NCI-H128 (cell line): ENCODE measurements at regions not wholly inside any gene's neighbourhood (a gene's known extent, or its start where the extent isn't known, plus 50 kb on each side); places are given as distances from the start of the nearest gene placed in this dataset.
"Not testable (repeated sequence)": the region's sequence is repeated elsewhere in the genome, so short reads cannot be mapped to it uniquely, and the experiment has no call there.

Source experiments
- DNase-seq: peaks from one replicate; lab custom pipeline; 2025; ENCODE audit not compliant: unreplicated experiment; lab: John Stamatoyannopoulos, UW

DNA sequence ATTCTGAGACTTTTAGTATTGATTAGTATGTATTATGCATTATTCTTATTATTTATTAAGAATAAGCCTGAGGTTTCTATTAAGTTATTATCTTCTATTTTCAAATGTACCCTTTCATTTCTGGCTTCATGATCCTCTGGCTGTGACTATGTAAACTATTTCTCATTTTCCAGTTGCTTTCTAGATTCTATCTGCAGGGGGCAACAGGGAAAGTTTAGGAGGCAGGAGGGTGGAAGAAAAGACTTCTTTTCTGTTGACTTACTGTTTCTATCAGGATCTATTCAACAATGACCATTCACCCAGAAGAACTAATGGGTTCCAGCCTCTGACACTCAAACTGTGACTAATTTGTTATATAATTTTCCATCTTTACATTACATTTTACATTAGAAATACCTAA is 653.4 kb upstream of the FSHR start:
- no peak for DNase-seq

DNA sequence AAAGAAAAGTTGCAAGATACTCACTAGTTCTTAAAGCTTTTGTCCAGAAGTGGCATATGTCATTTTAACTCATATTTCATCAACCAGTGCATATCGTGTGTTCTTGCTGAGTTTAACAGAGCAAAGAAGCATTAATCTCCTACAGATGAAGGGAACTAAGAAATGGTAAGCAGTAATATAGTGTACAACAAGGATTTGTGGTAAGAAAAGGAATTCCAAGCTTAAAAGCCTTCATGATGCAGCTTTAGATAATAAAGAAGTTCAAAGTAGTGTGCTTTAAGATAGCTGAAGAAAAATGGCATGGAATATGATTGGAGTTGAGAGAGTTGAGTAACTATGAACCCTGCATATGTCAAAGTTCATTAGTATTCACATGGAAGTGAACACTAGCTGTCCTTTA is 649.8 kb upstream of the FSHR start:
- no peak for DNase-seq

DNA sequence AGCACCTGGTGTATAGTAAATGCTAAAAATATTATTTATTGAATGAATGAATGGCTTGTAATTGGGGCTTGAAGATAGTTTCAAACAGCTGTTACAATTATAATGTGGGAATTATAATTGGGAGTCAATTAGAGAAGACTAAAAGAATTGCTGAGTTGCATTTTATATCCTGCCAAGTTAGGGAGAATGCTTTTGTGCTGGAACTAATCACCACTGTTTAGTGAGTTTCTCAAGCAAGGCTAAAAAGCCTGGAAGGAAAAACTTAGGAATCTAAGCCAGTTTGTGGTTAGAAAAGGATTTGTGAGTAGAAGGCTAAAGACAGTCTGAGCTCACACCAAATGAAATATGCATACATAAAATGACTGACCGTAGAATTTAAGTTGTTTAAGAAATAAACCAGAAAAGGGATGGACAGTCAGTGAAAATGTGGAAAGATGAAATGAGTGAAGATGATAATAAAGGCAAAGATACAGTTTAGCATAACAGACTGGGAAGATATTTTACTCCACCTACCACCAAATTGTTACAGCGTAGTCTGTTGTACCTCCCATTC is 647.7 kb upstream of the FSHR start:
- no peak for DNase-seq

DNA sequence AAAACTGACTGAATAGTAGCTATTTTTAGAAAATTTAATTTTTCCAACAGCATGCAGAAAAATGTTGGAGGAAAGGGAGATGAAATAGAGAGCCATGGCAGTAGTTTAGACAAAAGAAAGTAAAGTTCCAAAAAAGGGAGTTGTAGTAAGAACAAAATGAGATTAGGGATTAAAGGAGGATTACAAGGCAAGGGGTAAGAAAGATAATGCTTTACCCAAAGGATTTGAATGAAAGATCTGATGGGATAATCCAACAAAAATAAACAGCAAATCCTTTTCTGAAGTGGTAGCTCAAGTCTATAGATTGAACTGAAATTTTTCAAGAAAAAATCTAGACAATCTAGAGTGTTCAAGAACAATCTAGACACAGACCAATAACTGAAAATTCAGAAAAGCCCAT is 644.3 kb upstream of the FSHR start:
- no peak for DNase-seq

DNA sequence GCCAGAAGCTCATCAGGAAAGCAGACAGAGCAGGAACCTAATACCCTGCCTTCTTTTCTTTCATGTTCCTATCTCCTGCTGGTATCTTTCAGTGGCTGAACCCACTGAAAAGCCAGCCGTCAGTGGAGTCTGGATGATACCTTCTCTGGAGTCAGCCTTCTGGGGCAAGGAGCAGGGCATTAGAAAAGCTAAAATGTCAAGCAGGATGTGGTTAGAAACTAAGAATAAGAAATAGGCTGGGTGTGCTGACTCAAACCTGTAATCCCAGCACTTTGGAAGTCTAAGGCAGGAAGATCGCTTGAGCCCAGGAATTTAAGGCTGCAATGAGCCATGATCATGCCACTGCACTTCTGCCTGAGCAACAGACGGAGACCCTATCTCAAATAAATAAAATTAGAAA is 642.0 kb upstream of the FSHR start:
- DNase-seq, result no peak

DNA sequence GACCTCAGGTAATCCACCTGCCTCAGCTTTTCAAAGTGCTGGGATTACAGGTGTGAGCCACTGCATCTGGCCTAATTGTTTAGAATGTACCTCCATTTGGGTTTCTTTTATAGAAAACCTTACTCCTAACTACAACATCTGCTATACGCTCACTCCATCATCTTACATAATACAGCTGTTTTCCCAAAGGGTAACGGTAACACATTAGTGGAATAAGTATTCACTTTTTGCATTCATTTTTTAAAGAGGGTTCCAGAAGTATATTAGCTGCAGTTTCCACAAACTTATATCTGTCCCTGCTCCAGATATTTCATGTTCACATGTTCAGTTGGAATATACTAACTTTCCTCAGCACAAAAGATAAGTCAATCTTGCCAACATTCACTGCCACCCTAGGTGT is 640.1 kb upstream of the FSHR start:
- DNase-seq, result no peak

DNA sequence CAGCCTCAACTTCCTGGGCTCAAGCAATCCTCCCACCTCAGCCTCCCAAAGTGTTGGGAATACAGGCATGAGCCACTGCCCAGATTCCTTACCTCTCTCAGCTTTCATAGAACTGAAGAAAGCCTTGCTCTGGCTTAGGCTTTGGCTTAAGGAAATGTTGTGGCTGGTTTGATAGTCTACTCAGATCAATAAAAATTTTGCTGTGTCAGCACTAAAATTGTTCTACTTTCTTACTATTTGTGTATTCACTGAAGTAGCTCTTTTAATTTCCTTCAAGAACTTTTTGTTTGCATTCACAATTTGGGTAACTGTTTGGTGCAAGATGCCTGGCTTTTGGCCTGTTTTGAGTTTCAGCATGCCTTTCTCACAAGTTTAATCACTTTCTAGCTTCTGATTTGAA is 634.0 kb upstream of the FSHR start:
- DNase-seq, result no peak

DNA sequence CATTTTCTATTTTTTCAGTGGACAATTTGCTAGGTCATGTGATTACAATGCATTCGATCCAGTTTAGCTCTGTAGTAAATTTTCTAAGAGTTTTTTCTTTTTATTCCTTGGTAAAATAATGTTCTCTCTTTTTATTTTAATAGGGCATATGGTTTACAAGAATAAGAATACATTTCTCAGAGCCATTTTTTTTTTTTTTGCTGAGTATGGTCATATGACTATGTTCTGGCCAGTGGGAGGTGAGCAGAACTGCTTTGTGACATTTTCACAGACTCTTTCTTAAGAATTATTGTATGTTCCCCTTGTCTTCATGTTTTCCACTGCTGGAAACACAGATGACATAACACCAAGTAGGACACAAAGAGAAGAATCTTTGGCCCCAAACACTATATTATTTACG is 626.6 kb upstream of the FSHR start:
- DNase-seq, result no peak

DNA sequence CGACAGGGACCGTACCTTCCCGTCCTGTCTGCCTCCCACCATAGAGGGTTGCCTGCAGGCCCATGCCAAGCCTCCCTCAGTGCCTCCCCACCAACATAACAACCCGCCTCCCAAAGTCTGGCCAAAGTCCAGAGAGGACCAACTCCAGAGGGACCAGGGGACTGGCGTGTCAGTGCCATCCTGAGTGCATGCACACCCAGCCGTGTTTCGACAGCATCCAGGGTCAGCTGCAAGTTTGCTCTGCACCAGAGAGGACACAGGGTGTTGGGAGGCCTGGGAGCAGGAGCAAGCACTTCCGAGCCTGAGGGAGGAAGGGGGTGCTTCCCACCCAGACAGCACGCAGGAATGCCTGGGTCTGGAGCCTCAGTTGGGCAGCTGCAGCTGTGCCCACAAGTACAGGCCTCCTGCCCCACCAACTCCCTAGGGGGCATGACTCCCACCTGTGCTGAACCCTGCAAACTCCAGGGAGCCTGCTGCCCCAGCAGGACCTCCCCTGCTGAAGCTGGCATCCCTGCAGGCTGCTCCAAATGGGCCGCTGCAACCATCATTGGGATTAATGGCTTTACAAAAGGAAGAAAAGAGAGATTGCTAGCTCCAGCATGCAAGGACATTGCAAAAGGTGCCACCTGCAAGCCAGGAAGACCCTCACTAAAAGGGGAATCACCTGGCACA is 618.1 kb upstream of the FSHR start:
- no peak for DNase-seq

DNA sequence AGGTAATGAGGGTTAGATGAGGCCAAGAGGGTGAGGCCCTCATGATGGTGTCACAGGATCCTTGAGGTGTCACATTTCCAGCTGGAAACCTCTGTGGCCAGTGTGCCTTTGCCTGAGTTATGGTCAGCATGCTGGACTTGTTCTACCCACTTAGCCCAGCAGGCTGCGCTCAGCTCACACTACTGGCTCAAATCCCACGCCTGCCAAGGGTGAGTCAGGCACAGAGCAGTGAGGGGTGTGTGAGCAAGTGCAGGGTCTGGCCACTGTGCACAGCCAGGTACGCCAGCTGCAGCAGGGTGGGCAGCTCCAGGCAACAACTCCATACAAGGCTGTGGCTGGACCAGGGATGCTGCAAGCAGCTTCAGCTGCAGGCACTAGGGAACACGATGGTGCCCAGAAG is 616.6 kb upstream of the FSHR start:
- DNase-seq, result no peak

DNA sequence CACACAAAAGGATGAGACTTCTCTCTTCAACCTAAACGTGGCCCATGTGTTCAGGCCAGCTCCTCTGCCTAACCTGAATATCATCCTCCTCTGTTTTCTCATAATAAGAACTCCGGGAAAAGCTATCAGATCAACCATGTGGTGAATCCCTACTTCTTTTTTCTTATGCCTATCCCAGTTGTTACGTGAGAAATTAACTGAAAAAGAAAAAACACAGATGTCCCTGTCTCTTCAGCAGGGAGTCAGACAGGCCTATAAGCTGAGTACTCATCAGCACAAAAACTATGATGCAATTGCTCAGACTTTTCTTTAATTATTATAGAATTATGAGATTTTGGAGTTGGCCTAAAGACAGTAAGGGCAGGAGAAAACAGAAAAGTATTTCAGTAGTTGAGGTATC is 613.0 kb upstream of the FSHR start:
- DNase-seq, result no peak

DNA sequence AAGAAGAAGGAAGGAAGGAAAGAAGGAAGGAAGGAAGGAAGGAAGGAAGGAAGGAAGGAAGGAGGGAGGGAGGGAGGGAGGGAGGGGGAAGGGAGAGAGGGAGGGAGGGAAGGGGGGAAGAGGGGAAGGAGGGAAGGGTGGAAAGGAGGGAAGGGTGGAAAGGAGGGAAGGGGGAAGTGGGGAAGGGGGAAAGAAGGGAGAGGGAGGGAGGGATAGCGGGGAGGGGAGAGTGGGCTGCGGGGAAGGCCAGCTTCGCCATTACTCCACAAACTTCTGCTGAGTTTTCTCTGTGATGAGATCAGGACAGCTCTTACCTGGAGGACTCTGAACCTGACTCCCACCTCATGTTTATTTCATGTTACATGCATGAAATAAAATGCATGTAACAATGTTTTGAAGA is 601.5 kb upstream of the FSHR start:
- no peak for DNase-seq

DNA sequence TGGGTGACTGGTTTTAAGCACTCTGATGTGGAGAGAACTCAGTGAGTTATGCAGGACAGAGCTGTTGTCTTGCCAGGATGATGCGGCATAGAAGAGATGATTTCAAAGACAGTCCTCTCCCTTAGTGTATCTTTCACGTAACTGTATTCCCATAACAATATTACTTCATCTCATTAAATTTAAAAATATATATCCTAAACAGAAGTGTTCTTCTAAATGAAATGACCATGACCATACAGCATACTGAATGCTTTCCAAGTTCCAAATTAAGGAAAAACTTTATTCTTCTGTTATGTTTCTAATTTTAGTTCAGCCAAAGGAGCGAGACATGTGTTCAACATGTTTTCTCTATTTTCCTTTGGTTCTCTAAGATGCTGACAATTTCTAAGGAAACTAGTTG is 600.1 kb upstream of the FSHR start:
- no peak for DNase-seq

DNA sequence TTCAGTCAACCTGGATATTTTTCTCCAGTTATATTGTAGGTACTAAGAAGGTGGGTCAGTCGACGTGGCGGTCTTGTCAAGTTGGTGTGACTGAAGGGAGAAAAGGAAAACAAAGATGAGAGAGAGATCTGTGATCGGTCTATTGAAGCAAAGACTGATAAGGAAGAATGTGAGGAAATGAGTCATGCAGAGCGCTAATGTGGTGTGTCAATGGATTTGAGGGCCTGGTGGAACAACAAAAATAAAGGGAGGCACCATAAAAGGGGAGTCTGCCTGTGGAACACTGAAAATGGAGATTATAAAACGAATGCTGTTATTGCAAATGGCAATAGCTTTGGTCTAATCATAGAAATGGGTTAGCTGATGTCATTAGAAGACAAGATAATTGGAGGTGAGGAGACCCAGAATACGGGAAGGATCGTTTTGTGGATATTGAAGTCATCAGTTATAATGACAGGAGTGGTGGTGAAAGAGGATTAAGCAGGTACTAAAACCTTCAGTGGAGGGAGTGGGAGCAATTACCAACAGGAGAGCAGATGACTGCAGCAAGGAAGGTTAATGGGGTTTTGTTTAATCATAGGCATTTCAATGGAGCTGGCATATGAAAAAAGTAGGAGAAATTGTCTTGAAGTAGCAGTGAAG is 599.1 kb upstream of the FSHR start:
- DNase-seq, result no peak

DNA sequence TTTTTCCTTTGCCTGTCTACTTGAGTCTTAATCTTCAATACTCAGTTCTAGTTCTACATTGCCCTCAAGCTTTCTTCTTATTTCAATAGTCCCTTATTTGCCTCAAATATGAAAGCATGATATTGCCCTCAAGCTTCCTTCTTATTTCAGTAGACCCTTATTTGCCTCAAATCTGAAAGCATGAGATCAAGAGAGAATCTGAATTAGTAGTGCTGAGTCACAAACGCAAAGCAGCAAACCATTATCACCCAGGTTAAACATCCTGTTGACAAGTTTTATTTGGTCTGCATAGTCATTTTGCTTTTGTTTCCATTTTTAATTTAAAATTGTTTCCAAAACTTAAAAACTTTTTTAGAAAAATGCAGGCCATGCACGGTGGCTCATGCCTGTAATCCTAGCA is 583.3 kb upstream of the FSHR start:
- DNase-seq, result no peak

DNA sequence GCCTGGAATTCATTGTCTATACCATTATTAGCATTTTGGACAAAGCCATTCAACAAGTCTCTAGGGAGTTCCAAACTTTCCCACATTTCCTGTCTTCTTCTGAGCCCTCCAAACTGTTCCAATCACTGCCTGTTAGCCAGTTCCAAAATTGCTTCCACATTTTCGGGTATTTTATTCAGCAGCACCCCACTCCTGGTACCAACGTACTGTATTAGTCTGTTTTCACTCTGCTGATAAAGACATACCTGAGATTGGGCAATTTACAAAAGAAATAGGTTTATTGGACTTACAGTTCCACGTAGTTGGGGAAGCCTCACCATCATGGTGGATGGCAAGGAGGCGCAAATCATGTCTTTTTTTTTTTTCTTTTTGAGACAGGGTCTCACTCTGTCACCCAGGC is 578.6 kb upstream of the FSHR start:
- DNase-seq, result not testable (repeated sequence)

DNA sequence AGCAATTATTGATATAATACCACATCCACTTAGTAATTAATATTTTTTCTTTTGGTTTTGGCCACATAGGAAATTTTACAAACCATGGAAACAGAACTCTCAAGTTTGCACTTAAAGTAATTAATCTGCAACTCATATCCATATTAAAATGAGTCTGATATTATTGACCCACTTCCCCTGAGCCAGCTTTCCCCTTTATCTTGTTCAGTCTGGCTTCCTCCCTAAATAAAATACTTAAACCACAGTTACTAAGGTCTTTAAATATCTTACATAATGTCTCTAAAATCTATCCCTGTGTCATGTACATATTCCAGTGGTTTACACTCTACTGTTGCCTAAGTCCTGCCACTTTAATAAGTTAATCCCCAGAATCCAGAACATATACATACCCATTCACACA is 564.9 kb upstream of the FSHR start:
- no peak for DNase-seq

DNA sequence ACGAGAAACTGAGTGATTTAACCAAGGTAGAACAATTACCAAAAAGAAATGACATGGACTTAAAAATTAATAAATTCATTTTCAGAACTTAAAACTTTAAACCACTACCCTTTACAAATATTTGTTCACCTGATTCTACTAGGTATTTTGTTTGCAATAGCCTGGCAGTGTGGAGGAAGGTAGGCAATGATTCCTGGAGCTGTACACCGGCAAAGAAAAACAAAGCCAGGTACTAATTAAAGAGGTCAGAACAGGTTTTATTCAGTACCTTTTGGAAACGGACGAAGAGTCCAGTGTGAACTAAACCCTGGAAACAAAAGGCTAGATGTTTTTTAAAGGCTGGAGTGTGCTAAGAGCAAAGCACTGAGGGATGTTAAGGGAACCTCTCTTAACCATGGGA is 561.3 kb upstream of the FSHR start:
- no peak for DNase-seq

DNA sequence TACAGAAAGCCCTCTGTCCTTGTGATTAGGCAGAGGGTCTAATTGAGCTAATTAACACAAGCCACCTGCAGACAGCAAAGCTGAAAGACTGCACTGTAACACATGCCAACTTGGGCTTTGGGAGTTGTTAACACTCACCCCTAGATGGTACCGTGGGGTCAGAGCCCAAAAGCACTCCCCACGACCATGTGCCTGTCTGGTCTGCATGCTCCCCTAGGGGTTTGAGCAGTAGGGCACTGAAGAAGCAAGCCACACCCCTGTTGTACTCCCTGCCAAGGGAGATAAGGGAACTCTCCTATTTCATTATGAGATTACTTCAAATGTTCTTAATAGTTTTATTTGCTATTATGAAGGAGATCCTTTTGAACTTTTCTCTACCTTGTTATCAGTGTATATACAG is 560.1 kb upstream of the FSHR start:
- DNase-seq, result no peak

DNA sequence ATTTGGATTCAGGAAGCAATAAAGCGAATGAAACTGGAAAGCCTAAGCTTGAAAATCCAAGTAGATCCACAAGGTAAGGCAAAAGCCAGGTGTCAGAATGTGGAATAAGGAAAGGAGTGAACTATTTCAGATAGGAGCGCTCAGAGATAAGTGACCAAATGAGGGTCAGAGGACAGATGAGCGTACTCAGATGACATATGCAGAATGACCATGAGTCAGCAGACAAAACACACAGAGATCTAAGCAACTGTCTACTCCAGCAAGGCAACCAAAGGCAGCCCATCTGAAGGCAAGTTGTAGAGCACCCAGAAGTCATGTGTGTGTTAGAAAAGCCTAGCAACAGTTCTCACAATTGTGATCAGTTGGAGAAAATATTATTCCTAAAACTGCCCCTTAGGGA is 548.4 kb upstream of the FSHR start:
- no peak for DNase-seq

DNA sequence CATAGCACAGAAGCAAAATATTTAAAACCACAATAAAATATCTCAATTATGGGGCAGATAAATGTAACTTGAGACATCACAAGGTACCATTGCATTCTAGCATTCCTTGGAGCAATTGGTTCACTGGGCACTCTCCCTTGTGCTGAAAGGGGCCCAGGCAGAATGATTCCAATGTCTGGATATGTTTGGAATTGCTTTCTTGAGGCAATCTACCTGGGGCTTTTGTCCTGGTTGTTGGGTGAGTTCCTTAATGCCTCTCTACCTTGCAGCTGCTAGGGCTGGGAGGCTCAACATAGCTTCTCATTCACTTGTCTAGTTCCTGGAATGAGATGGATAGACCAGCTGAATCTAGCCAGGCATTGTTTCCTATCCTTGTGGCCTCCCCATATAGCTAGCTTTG is 539.6 kb upstream of the FSHR start:
- no peak for DNase-seq

DNA sequence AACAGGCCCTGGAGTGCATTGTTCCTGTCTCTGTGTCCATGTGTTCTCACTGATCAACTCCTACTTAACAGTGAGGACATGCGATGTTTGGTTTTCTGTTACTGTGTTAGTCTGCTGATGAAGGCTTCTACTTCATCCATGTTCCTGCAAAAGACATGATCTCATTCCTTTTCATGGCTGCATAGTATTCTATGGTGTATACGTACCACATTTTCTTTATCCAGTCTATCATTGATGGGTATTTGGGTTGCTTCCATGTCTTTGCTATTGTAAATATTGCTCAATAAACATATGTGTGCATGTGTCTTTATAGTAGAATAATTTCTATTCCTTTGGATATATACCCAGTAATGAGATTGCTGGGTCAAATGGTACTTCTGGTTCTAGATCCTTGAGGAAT is 537.7 kb upstream of the FSHR start:
- not testable (repeated sequence) for DNase-seq

DNA sequence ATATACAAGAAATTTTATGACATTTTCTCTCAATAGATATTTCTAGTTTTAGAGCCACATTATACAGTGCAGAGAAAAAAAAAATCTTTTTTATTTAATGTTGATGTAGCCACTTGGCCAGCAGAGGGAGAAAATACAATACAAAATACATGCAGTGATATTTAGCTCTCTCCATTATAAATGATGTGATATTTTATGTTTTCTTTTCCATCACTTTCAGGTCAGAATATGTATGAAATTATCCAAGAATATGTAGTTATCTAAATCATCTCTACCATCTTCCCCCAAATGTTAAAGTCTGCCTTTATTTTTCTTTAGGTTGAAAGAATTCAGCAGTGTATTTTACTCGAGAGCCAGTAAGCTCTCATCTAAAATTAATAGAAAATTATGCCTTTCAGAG is 533.6 kb upstream of the FSHR start:
- DNase-seq, result no peak
